Kidney tubule cell (primary cell): ENCODE measurements at regions not wholly inside any gene's neighbourhood (a gene's known extent, or its start where the extent isn't known, plus 50 kb on each side); places are given as distances from the start of the nearest gene placed in this dataset.
A peak's percentile ranks its signal among the peaks of the same experiment; 100 is the strongest.

Experiments
- DNase-seq: peaks from one replicate; pipeline ENCODE4 v3.0.0-alpha.2; 2018; ENCODE audit warnings: low spot score

DNA sequence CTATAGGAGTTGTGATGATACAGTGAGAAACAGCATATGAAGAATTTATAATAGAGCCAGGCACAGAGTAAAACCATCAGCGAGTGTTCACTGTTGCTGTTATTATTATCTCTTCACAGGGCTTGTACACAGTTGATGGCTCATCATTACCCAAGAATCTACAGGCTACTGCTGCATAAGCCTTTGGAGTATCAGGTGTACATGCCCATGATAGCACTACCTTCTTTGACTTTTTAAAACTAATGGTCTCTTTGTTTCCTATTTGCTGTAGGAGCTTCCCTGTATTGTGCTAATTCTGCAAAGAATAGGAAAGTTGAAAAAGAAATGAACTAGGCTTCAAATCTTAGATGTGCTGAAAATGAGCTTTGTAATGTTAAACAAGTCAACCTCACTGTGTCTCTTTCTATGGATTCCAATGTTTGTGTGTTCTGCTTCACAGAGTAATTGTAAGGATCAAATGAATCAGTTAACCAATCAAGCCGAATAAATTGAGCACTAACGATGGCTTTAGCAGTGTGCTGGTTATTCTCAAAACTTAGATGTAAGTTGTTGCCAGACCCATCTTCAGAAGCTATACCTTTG is 138.8 kb downstream of the TUSC7 start:
- DNase-seq = no peak

DNA sequence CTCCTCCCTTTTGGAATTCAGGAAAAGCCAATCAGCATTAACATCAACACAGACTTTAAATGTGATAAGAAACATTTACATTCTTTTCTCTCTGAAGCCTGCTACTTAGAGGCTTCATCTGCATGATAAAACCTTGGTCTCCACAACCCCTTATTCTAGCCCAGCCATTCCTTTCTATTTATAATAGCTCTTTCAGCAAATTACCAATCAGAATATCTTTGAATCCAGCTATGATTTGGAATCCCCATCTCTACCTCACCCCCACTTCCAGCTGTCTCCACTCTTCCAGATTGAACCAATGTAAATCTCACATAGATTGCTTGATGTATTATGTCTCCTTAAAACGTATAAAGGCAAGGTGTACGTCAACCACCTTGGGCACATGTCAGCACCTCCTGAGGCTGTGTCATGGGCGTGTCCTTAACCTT is 139.7 kb downstream of the TUSC7 start:
- DNase-seq = no peak

DNA sequence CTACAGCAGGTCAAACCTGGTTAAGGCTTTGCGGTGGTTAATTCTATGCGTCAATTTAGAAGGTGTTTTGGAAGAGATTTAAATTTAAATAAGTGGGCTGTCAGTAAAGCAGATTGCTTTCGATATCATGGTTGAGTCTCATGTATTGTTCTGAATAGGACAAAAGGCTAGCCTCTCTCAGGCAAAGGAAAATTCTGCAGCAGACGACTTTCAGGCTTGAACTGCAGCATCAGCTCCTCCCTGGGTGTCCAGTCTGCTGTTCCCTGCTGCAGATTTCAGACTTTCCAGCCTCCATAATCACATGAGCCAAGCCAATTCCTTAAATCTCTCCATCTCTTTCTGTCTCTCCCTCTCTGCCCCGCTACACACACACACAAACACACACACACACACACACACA is 143.2 kb downstream of the TUSC7 start:
- no peak for DNase-seq

DNA sequence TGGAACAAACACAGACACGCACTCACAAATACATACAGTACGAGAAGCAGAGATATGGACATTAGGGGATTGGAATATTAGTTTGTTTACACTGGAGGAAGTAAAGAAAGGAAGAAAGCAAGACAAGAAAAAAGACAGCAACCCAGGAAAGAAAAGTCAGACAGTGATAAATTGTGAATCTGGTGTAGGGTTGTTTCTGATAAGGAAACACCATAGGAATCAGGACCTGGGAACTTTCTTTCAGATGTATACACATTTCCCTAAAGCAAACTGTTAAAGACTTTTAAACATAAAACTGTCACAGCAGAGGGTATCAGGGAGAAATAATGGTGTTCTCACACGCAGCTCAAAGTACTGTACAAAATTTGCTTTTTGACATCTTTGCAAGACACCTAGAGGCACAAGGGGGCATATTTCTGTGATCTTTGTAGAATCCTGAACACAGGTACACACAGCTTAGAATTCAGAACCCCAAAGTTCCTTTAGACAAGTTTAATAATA is 153.7 kb downstream of the TUSC7 start:
- DNase-seq = no peak

GRCh38 chr3:116863822-116864589 is 154.4 kb downstream of the TUSC7 start:
- DNase-seq = peak; percentile 36

- DNase-seq = no peak
These were observed 155.0 kb downstream of the TUSC7 start for GRCh38 chr3:116864590-116864927.

DNA sequence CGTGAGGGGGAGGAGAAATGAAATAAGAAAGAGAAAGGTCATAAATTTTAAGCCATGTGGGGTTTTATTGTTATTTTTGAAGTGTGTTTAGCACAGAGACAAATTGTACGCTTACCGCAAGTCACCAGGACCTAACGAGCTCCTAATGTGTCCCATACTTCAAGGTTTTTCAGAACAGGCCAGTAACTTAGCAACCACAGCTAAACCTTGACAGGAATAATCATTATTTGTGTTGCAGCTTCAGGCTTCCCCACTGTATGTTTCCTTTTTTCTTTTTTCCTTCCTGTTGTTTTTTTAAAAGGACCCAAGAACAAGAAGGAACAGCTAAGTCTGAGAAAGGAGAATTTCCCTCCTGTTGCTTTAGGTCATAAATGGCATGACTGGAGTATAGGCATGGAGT is 160.8 kb downstream of the TUSC7 start:
- DNase-seq = no peak

- DNase-seq = no peak
These were observed 162.3 kb downstream of the TUSC7 start for GRCh38 chr3:116871905-116872304.

DNA sequence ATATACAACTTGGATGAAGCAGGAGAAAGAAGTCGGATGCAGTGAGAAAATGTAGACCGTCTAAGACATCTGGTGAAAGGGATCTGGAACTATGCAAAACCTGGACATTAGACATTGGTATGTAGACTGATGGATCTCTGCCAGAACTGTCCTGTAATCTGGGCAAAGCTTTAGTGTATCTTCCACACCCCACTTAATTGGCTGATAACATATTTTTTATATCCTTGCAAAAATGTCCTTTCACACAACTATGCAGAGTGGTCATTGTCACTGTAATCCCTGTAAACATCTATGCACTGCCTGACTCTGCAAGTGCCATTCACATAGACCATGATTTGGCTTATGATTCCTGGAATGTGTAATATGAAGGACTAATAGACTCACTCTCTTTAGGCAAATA is 163.1 kb downstream of the TUSC7 start:
- no peak for DNase-seq

DNA sequence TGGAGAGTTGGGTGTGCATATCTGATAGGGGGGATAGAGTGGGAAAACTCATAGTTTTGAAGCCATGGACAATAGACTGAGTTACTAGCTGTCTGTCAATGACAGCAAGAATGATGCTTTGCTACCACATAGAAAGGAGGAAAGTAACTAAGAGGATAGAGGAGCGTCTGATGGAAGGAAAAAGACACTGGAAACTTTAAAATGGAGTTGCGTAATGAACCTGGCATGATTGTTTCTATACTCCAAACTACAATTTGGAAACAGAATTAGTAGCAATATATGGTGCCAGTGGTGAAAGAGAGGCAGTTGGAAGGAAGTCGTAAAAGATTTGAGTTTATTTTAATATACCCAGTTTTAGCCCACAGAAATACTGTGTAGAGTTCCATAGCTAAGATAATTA is 163.6 kb downstream of the TUSC7 start:
- no peak for DNase-seq

- no peak for DNase-seq
These were observed 168.4 kb downstream of the TUSC7 start for GRCh38 chr3:116877968-116878367.

DNA sequence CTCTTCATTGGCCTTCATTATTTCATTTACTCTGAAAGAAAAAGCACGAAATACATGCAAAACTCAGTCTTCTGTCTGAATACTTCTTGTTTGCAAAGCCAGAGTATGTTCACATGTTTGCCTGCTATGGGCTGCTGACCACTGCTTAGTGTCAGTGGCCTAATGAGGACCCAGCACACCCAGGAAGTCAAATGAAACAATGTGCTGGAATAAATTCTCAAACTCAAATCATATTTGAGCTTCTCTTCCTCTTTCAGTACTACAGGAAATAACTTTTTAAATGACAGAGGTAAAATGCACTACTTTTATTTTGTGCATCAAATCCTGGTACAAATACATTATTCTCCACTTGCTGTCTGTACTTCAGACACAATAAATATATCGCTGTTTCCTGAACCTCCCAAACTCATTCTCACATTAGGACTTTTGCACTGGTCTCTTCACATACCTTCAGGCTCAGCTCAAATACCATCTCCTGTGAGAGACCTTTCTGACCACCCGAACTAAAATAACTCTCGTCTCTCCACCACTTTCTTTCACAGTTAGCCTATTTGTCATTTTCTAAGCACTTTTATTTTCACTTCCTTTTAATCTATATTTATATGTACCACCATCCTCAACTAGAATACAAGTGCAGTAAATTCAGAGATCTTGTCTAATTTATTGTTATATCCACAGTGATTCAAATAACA is 176.8 kb downstream of the TUSC7 start:
- no peak for DNase-seq

GRCh38 chr3:116896116-116896515 is 186.5 kb downstream of the TUSC7 start:
- DNase-seq = peak; percentile 56

- no peak for DNase-seq
These were observed 187.8 kb downstream of the TUSC7 start for GRCh38 chr3:116897382-116897781.

DNA sequence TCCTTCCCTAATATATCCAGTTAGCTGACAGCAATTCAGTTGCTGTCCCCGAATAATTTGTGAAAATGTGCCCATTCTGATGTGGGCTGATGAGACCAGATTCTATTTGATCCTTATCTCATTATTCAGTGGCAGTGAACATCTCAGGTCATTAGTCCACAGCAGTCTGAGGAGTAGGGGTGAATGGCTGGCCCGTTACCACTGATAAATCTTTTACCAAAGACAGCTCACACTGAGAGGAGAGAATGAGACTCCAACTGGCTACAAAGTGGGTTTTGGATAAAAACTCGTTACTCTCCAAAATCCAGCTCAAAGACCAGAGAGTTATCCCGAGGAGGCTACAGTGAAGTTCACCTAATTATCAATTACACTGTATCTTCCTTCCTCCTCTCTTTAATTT is 189.7 kb downstream of the TUSC7 start:
- DNase-seq = no peak

GRCh38 chr3:116905334-116905733 is 195.8 kb downstream of the TUSC7 start:
- no peak for DNase-seq

- DNase-seq = peak; percentile 46
These were observed 196.2 kb downstream of the TUSC7 start for GRCh38 chr3:116905794-116906193.

DNA sequence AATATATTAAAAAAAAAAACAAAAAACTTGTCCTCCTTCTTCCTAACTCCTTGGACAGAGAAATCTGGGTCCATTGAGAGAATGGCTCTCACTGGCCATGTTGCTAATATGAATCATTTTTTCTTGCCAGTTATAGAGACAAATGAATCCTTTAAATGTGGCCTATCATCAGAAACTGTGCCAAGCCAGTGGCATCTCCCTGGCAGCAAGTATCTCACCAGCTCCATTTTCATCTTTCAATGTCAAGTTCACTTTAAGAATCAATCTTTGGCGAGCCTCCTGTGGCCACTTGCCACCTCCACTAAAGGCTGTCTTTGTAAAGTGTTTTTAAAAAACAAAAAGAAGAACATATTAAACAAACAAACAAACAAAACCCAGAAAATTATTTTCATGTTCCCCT is 202.5 kb downstream of the TUSC7 start:
- no peak for DNase-seq

GRCh38 chr3:116914004-116914403 is 204.4 kb downstream of the TUSC7 start:
- no peak for DNase-seq

DNA sequence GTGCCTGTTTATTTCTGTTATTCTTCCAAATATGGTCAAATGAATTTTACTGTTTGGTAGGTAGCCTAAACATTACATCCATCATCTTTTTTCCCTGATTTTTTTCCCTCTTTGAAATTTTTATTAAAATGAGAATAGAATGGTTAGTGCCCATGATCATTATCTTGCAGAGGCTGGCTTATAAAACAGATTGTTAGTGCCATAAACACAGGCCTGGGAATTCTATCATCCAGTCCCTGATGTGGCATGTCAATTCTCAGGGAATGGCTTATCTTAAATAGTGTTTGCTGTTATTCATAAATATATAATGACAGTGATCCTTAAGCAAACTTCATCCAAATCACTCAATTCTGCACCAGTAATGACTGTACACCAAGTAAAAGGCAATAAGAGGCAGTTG is 207.3 kb downstream of the TUSC7 start:
- no peak for DNase-seq

- DNase-seq = no peak
These were observed 211.4 kb downstream of the TUSC7 start for GRCh38 chr3:116920826-116921610.

- no peak for DNase-seq
These were observed 218.3 kb downstream of the TUSC7 start for GRCh38 chr3:116927918-116928317.
